Vagina (tissue), 2 donors: ENCODE measurements at regions not wholly inside any gene's neighbourhood (a gene's known extent, or its start where the extent isn't known, plus 50 kb on each side); places are given as distances from the start of the nearest gene placed in this dataset.

Experiments used
- POLR2A ChIP-seq, 2 donors: fragments of 450-650 bp; IDR thresholded peaks; one replicate each; pipeline ENCODE4 v1.6.1; 2017; ENCODE audit warnings: antibody characterized with exemption in 2 of 2, mild to moderate bottlenecking in 2 of 2, moderate library complexity in 2 of 2
- TF ChIP-seq, protein P1 (sequence below), 3 experiments: fragments of 450-650 bp in 2 of 3; fragments of 200-600 bp in 1 of 3; sonication (generic) in 1 of 3; IDR thresholded peaks; one replicate each; pipeline ENCODE4 v1.5.1; 2017 to 2019; ENCODE audit warnings: antibody characterized with exemption in 3 of 3, mild to moderate bottlenecking in 2 of 3, moderate library complexity in 2 of 3

DNA sequence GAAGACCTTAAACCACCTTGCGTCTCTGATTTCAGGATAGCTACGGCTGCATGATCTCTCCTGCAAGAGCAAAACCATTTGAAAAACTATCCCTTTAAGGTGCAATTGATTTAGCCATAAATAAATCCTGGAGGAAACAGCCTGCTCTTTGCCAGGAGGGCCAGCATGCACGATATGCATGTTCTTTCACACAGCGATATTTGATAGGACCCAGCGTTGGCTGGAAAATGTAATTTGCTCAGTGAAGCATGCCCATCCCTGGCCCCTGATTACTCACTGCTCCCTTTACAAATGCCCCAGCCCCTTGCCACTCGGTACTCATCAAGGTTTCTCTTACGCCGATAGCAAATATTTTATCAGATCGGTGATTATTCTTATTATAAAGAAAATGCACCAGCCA, 315.4 kb downstream of the CDH2 start:
- TF ChIP-seq, protein P1, sequence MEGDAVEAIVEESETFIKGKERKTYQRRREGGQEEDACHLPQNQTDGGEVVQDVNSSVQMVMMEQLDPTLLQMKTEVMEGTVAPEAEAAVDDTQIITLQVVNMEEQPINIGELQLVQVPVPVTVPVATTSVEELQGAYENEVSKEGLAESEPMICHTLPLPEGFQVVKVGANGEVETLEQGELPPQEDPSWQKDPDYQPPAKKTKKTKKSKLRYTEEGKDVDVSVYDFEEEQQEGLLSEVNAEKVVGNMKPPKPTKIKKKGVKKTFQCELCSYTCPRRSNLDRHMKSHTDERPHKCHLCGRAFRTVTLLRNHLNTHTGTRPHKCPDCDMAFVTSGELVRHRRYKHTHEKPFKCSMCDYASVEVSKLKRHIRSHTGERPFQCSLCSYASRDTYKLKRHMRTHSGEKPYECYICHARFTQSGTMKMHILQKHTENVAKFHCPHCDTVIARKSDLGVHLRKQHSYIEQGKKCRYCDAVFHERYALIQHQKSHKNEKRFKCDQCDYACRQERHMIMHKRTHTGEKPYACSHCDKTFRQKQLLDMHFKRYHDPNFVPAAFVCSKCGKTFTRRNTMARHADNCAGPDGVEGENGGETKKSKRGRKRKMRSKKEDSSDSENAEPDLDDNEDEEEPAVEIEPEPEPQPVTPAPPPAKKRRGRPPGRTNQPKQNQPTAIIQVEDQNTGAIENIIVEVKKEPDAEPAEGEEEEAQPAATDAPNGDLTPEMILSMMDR (IDR thresholded peaks at IDR 0.05): no peak
- TF ChIP-seq POLR2A (IDR thresholded peaks at IDR 0.05): no peak
